ENCODE measurements at regions not wholly inside any gene's neighbourhood (a gene's known extent, or its start where the extent isn't known, plus 50 kb on each side); places are given as distances from the start of the nearest gene placed in this dataset.

DNA sequence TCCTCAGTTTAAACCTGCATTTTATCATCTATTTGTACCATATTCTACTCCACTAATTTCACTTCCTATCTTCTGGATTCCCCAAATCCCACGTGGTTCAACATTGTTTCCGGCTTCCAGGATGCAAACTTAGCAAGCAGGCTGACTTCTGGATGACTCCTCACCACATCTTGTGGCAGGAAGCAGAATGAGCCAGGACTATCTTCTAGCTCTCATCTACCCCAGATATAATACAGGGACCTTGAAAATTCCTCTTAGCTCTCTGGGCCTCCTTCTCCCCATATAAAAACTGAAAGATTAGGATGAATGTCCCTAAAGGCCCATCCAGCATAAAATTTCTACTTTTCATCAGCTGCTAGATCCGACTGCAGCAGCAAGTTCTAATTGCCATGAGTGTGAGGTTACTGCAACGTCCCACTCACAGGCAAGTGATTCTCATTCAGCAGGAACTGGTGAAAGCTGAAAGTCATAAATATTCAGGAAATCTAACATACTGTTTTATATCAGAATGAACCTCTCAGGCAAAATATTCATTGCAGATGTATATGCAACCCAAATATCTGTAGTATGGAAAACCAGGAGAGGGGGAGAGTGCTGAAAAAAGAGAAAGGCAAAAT lies 93.4 kb downstream of the KCTD12 start:
- no peak for DNase-seq

DNA sequence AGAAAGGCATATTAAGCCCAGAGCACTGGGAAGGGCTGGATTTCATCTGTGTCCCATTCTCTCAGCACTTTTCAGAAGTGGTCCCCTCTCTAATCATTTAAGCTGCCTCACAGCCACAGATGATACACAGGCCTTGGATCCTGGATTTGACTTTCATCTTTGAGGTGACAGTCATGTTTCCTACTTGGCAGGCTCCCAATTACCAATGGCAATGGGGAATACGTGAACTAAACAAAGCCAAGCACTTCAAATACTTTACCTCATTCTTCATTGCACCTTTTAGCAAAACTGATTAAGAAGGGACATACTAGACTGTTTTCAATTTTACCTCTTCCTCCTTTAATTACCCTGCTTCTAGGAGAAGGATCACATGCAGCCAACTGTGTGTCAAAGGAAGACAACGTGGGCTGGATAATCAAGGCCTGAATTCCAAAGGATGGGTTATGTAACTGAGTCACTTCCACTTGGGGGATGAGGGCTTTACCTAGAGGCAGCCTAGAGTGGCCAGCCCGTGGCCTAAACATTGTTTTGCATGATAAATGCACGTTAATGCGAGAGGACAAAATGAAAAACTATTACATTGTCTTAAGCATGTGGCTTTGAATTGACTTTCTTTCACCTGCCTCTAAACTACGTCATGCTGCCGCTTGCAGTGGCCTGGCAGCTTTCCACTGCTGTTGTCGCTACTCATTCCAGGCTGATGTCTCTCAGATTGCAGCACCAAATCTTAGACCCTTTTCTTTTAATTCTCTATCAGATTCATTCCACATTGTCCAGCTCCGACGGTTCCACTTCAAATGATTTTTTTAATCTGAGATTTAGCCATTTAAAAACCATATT lies 95.0 kb downstream of the KCTD12 start:
- DNase-seq: no peak

DNA sequence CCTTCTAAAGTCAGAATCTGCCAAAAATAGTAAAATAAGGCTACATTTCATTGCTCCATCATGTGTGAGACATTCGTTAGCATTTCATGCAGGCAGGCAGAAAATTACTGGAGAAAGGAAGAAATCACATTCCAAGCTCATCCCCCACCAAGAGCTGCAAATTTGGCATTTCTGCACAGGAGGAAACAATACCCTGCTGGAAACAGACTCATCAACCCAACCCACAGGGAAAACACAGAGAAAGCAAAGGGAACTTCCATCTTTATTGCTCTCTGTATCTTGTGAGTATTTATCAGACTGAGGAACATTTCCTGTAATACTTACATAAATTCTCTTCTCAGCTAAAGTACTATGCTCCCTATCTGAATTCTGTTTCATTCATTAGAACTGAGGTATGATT lies 95.7 kb downstream of the KCTD12 start:
- no peak for DNase-seq

DNA sequence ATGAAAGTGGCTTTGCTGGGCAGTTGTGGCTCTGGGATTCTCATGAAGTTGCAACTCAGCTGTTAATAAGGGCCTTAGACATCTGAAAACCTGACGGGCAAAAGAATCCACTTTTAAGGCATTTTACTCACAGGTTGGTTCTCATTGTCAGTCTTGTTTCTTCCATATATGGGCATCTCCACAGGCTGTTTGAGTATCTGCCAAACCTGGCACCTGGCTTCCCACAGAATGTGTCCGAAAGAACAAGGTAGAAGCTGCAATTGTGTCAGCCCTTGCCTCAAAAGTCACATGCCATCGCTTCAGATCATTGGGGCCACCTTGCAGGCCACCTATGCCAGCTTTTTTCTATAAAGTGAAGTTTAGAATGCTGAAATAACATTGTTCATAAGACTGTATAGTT lies 102.4 kb downstream of the KCTD12 start:
- no peak for DNase-seq

DNA sequence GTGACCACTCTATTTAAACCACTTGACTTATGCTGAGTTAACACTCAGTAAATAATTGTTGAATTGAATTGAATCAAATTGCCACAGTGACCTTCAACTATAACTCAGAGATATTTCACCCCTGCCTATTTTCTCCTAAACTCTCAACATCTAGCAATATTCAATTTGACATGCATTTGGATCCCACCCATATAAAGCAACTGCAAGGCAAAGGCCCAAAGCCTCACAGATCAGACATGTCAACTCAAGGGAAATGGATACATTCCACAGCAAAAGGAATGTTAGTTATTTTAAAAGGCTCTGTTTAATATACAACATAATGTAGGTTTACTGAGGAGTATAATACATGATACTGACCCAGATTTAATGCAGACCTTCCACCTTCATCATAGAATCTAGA lies 107.4 kb downstream of the KCTD12 start:
- no peak for DNase-seq

DNA sequence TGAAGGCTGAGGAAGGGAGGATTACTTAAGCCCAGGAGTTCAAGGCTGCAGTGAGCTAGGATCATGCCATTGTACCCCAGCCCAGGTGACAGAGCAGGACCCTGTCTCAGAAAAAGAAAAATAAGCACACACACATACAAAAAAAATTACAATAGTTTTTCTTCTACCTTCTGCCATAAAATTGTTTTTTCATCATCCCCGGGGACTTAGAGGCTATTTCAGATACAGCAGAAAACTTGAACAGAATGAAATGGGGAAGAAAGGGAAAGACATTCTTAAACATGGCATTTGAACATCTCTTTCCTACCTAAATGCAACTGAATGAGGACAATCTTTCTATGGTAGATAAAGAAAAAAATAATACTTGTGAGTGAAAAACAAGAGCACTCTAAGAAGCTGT lies 109.1 kb downstream of the KCTD12 start:
- no peak for DNase-seq

DNA sequence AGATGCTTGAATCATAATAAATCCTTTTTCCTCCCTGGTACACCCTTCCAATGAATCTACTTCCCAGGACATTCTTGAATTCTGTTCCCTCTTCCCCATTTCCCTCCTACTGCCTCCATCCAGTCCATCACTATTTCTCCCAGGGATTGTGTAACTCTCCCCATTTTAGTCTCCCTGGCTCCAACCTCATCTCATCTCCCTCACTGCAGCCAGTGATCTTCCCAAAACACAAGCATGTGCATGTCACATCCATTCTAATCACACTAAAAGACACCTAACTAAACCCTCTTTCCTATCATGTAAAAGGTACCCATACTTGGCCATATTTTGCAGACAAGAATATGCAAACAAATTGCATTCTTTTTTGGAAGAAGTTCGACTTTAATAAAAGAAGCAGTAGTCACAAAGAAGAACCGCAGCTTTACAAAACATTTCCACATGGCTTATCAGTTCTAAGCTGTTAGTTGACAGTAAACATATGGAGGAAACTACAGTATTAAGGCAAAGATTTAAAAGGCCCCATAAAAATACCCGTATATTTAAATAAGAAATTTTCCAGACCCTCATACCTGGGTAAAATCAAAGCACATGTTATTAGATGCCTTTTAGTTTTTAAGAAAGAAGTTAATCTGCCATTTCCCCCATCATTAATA lies 111.0 kb downstream of the KCTD12 start:
- no peak for DNase-seq

DNA sequence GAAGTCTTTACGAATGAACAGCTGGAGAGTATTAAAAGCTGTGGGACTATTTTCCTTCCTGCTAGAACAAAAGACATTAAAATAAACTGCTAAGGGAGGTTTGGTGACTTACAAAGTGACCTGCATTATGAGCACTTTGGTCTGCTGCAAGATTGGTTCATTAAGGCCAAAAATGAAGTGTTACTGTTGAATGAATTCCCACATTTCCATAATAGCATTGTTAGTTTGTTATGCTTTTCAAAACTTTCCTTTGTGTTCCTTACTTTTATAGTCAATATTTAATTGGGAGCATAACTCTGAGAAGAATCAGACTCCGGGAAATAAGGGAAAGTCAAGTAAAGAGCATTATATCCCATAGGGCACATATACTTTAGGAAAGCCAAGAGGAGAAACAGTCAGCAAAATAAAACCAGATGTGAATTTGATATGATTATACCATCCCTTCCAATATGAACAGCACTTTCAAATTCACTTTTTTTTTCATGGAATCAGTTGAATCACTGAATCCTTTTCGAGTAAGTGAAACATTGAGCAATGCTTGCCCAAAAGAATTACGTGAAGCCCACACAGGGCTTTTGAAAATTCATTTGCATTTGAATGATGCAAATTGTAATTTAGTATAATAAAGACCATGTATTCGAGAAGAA lies 112.6 kb downstream of the KCTD12 start:
- DNase-seq: no peak

DNA sequence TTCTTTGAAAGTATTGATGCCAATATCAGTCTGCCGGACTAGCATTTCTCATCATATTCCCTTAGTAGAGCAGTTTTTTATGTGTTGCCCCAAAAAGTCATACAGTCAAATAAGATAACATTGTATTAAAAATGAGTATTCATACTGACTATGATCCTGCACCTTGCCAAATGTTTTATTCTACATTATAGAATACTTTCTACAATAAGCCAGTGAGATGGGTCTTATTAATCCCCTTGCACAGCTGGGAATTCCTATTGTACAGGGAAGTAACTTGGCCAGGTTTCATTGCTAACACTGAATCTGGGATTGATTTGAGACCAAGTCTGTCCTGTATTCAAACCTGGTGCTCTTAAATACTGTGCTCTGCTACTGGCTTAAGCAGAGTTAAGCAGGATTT lies 114.0 kb downstream of the KCTD12 start:
- no peak for DNase-seq

DNA sequence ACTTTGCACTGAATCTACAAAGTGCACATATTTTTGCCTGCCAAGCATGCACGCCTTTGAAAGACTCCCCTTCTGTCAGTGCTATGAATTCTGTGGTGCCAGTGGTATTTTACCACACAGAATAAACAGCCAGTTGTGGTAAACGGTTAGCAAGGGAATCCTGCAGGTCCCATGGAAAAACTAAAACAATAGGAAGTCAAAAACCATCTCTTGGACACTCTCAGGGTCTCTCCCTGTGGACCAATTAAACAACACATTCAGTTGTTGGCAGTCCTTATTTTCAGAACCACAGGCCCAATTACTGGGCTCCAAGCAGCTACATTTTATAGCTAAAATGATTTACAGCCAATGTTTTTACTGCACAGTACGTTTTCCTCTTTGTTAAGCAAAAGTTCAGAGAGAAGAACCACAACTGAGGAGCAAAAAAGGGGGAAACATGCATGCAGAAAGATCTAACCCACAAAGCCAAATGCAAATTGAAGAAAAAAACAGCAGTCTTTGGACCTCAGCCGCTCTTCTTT lies 116.9 kb downstream of the KCTD12 start:
- DNase-seq: no peak

DNA sequence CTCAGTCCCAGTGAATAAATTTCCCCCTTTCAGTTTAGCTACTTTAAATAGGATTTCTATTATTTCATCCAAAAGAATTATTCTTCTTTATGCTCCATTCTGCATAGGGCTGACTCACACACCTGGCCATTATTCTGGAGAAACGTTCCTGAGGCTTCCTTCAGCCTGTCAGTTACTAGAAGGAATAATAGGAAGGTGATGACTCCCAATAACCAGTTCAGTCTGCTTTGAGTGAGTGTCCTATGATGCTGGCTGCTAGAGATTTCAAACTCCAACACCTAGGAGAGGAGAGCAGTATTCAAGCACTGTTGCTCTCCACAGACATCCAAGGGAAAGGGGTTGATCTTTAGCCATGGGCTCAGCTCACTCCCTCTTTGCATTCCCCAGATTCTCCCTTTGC lies 117.8 kb downstream of the KCTD12 start:
- no peak for DNase-seq

DNA sequence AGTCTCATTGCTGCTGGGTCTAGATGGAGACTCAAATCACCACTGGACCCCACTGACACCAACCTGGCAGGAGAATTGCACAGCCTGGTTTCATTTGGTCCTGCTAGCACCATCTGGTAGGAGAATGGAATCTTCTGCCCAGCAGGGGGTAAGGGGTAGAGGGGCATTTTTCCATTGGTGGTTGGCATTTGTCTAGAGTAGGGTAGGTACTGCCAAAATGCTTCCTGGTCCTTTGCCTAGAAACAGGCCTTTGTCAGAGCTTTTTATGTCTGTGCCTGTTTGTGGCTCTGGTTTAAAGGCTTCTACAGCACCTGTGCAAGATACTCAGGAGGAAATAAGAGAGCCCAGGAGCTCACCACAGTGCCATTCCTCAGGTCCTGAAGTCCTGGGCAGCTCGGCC lies 121.3 kb downstream of the KCTD12 start:
- DNase-seq: no peak

DNA sequence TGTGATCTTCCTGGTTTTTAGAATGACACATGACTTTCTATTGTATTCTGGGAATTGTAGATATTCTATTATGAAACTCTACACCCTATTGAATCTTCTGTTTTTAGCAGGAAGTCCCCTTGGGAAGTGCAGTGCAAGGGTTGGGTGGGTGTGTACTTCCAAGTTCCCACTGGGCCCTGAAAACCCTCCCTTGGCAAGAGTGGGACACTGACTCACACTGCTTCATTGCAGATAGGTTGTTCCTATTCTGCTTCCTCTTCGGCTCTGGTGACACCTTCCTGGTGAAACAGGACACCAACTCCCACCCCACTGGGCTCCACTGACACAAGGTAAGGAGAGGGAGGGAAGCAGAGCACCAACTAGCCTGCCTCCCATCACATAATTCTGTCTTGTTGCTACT lies 121.8 kb downstream of the KCTD12 start:
- DNase-seq: no peak

DNA sequence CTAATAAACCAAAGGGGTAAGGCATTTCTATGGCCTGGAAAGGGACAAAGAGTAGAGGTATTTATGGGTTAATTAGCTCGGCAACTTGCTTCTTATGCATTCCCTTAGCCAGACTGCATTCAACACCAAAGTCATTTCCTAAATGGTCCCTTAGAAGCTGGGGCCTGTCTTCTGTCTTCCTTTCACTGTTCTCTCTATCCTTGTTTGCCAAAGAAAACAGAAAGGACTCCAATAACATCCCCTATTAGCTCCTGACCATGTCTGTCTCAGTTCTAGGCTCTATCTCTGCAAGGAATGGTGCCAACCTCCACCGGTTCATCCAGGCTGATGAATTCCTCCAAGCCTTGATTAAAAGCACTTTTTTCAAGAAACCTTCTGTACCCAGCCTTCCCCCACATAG lies 123.5 kb downstream of the KCTD12 start:
- DNase-seq: no peak

DNA sequence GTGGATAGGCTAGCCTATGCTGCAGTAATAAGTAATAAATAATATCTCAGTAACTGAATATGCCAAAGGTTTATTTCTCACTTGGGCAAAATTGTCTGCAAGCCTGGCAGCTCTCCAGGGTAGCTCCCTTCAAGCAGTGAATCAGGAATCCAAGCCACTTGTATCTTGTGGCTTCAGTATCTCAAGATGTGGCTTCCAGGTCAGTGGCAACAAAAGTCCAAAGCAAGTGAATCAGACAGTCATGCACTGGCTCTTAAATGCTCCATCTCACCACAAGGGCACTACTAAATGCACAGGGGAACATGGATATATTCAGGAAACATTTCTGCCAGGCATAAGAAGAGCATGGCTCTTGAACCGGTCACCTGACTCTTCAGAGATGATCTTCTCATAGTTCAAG lies 126.3 kb downstream of the KCTD12 start:
- DNase-seq: no peak

DNA sequence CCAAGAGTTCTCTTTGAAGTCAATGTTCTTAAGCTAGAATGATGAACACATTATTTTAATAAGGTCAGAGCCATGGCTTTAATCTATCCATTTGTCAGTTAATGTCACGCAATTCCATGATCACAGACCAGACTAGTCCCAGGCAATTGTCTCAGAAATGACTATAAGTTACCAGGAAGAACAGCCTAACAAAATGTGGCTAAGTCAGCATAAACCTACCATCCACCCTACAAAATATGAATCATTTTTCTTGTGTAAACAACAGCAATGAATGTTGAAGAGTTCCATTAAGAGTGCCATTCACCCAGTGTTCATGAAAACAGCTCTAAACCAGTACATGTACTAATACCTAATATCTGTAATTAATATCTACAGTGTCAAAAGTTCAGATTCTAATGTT lies 127.5 kb downstream of the KCTD12 start:
- no peak for DNase-seq

DNA sequence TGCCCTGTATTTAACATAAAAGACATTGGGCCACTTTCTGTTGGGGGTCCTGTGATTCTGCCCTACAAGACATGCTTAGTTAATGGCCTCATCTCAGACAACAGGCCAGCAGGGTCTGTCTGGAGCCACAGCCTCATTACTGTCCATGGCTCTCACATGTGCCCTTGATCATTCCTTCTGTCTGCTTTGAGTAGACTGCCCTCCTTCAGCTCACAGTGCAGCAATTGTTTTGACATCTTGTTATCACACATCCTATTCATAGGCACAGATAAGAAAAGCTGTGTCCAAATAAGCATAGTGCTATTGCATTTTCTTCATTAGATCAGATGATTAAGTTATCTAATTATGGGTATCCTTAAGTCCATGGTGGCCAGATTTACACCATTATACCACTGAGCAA lies 127.9 kb downstream of the KCTD12 start:
- DNase-seq: no peak

DNA sequence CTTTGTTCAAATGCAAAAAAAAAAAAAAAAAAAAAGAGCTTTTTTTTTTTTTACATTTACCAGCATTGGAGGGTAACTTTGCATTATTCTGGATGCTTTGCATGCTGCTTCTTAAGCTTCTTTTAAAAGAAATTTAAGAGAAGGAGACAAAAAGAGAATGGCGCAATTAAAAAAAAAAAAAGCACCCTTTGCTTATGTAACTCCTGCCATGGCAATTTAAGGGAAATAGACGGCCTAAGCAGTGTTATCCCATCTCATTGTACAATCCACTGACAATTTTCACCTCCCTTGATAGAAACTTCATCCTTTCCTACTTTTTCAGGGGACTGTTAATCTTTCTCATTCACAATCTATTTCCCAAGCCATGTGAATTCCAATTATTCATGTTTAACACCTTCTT lies 129.8 kb downstream of the KCTD12 start:
- DNase-seq: no peak

DNA sequence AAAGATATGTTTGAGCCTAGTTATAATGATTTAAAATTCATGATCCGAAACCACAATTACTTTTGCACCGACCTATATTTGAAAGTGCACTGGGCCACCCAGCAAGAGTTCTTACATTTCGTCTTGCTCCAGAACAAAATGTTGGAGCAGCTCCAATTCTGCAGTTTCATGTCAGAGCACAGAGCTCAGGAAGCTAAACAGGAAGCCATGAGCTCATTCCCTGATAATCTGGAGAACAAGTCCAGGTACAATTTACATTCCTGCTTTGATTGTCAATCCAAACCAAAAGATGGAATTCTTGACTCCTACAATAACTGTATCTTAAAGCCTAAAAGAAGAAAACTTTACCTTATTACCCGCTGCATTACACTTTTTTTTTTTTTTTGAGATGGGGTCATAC lies 131.8 kb downstream of the KCTD12 start:
- DNase-seq: no peak

DNA sequence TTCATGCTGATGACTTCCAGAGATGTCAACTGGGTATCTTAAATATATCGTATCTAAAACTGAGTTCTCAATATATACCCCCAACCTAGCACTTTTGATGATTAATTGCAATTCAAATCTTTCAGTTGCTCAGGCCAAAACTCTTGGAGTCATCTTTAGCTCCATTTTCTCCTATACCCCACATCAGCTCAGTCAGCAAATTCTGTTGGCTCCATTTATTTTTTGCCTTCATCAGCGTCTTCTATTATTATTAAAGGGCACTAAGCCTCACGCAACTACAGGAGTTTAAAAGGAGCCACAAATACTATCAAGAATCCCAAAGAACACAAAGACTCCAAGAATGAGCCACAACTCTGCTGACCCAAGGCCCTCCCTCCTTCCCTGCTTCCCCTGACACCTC lies 134.9 kb downstream of the KCTD12 start:
- DNase-seq: no peak

DNA sequence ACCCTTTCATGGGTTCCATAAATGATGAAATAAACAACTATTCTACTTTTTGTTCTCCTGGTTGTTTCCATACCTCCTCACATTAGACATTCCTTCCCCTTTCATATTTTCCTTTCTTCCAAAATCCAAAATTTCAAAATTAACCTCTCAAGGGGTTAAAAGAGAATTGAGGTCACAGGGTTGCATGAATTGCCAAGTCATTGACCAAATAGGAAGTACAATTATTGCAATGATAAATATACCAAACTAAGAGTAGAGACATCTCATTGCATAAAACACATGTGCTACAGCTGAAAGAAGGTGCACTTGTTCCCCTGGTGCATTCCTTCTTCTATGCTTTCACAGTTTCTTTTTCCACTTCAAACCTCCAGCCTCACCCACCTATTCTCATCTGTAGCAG lies 136.1 kb downstream of the KCTD12 start:
- no peak for DNase-seq

DNA sequence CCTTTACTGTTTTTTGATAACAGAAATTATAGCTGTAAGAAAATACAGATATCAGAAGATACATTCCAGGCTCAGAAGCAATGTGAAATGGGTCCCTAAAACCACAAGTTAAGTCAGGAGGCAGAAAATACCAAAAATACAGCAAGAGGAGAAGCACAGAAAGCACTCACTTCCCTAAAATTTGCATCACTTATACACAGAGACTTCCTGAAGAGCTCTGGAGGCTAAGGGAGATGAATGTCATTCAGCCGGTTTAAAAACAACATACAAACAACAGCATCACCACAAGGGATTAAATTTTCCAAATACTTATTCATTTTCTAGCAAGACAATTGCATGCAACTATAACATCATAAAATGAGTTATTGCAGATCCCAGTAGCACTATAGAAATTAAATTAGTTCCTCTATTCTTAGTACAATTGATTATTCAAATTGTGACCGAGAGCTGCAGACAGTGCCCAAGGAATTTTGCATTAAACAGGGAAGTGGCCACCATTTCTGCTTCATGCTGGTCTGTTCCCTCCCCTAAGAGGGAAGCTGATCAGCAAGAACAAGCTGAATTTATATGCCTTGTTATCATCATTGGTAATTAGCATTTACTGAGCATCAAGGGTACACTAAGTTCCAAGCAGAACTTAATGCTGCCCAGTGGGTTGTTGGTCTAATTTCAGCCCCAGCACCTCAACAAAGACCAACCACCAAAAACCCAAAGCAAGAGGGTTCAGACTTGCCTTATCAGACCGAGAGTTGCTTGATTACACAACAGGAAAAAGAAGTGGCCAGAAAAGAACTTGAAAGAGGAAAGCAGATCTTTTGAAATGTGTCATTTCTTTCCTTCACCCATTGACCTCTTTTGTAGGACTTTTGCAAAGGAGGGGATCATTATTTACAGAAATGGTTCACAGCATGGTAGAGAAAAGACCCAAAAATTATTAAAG lies 140.7 kb downstream of the KCTD12 start:
- no peak for DNase-seq
